Fibroblast of mammary gland (primary cell): ENCODE measurements at regions not wholly inside any gene's neighbourhood (a gene's known extent, or its start where the extent isn't known, plus 50 kb on each side); places are given as distances from the start of the nearest gene placed in this dataset.

Experiments used
- DNase-seq: peaks from one replicate; pipeline ENCODE4 v3.0.0-alpha.2; 2010; ENCODE audit warnings: low read depth
- H3K4me3 ChIP-seq: 2 replicates; pipeline ENCODE4 v1.5.1; 2011; ENCODE audit warnings: low read depth, mild to moderate bottlenecking, low read length, moderate library complexity; ENCODE audit not compliant: control insufficient read depth
- TF ChIP-seq, protein P1 (sequence below): conservative IDR thresholded peaks from 2 replicates; pipeline ENCODE4 v1.5.1; 2011; ENCODE audit warnings: low read depth, low read length, inconsistent platforms; ENCODE audit not compliant: control insufficient read depth, insufficient read depth

GRCh38 chr9:96126321-96126881 is 175.6 kb downstream of the HSD17B3 start:
- H3K4me3 ChIP-seq = no peak overlapping the region
- no peak for DNase-seq
- TF ChIP-seq, protein P1, sequence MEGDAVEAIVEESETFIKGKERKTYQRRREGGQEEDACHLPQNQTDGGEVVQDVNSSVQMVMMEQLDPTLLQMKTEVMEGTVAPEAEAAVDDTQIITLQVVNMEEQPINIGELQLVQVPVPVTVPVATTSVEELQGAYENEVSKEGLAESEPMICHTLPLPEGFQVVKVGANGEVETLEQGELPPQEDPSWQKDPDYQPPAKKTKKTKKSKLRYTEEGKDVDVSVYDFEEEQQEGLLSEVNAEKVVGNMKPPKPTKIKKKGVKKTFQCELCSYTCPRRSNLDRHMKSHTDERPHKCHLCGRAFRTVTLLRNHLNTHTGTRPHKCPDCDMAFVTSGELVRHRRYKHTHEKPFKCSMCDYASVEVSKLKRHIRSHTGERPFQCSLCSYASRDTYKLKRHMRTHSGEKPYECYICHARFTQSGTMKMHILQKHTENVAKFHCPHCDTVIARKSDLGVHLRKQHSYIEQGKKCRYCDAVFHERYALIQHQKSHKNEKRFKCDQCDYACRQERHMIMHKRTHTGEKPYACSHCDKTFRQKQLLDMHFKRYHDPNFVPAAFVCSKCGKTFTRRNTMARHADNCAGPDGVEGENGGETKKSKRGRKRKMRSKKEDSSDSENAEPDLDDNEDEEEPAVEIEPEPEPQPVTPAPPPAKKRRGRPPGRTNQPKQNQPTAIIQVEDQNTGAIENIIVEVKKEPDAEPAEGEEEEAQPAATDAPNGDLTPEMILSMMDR = no peak

GRCh38 chr9:96125624-96126023 is 176.4 kb downstream of the HSD17B3 start:
- no peak for DNase-seq
- TF ChIP-seq, protein P1 = no peak
- H3K4me3 ChIP-seq = no peak overlapping the region

DNA sequence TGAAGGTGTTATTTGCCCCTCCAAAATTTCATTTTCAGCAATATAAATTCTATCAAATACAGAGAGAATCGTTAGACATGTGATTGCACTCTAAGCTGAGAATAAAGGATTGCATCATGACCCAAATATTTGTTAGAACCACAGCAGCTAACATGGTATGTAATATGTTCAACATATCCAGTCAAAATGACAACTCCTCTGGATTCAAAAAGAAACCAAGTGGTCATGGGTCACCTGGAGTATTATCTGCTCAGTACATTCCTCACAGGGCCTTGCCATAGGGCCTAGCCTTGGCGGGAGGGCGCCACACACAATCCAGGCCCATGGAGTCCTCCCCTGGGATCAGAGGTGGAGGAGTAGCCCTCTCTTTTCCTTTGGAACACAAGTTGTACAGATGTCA is 179.2 kb downstream of the HSD17B3 start:
- peak; percentile 63 for DNase-seq
- TF ChIP-seq, protein P1 = no peak
- H3K4me3 ChIP-seq = no peak overlapping the region

GRCh38 chr9:96122282-96122681 is 179.7 kb downstream of the HSD17B3 start:
- TF ChIP-seq, protein P1 = no peak
- no peak overlapping the region for H3K4me3 ChIP-seq
- DNase-seq = no peak

DNA sequence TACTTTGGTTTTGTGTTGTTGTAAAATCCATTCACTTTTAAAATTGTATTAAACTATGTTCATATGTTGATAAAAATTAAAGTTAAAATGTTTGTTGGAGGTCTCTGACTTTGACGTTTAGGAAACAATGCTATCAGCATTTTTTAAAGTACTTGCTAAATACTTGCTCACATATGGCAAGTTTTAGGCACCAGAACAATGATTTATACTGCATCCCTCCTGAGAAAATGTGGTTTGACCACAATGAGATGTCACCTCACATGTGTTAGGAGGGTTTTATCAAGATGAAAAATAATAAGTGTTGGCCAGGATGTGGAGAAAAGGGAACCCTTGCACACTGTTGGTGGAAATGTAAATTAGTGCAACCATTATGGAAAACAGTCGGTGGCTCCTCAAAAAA is 180.8 kb downstream of the HSD17B3 start:
- TF ChIP-seq, protein P1 = no peak
- peak; percentile 40 for DNase-seq
- H3K4me3 ChIP-seq = no peak overlapping the region

GRCh38 chr9:96117398-96118080 is 184.4 kb downstream of the HSD17B3 start:
- H3K4me3 ChIP-seq = no peak overlapping the region
- no peak for DNase-seq
- TF ChIP-seq, protein P1 = no peak
